Transverse colon (tissue), 4 donors: ENCODE measurements at regions not wholly inside any gene's neighbourhood (a gene's known extent, or its start where the extent isn't known, plus 50 kb on each side); places are given as distances from the start of the nearest gene placed in this dataset.

Source experiments
- DNase-seq: peaks from one replicate; pipeline ENCODE4 v3.0.0-alpha.2; 2019
- H3K27ac ChIP-seq, 4 donors: fragments of 200-600 bp; sonication (generic); 2 replicates each; pipeline ENCODE4 v1.5.1; 2016 to 2018; ENCODE audit warnings: inconsistent platforms in 4 of 4
- H3K27me3 ChIP-seq: fragments of 200-600 bp; sonication (generic); 2 replicates; pipeline ENCODE4 v1.5.1; 2017; ENCODE audit warnings: inconsistent platforms
- H3K36me3 ChIP-seq, 4 donors: fragments of 200-600 bp; sonication (generic); 2 replicates each; pipeline ENCODE4 v1.5.1; 2017 to 2019; ENCODE audit warnings: inconsistent platforms in 4 of 4
- H3K4me1 ChIP-seq, 4 donors: fragments of 200-600 bp; sonication (generic); 2 replicates each; pipeline ENCODE4 v1.5.1; 2017 to 2020; ENCODE audit warnings: inconsistent platforms in 4 of 4
- H3K4me3 ChIP-seq, 4 donors: fragments of 200-600 bp; sonication (generic); 1 replicate in 1 of 4; 2 replicates in 3 of 4; pipeline versions ENCODE4 v1.5.1 to v1.6.1; 2017 to 2019; ENCODE audit warnings: inconsistent platforms in 4 of 4
- H3K9me3 ChIP-seq, 2 donors: fragments of 200-600 bp; sonication (generic); 2 replicates each; pipeline ENCODE4 v1.5.1; 2017 to 2019; ENCODE audit warnings: inconsistent platforms in 2 of 2
- EP300 ChIP-seq: sonication (generic); formaldehyde crosslinking; IDR thresholded peaks from one replicate; pipeline ENCODE4 v1.6.1; 2017; ENCODE audit warnings: antibody characterized with exemption, low read depth
- POLR2A ChIP-seq: fragments of 450-650 bp; IDR thresholded peaks from one replicate; pipeline ENCODE4 v1.6.1; 2016; ENCODE audit warnings: antibody characterized with exemption, mild to moderate bottlenecking, moderate library complexity
- POLR2AphosphoS5 ChIP-seq, 3 donors: sonication (generic); formaldehyde crosslinking; IDR thresholded peaks; one replicate each; pipeline ENCODE4 v1.6.1; 2016; ENCODE audit warnings: antibody characterized with exemption in 3 of 3
- WGBS, 2 donors: methylation state at CpG; one replicate each; pipeline ENCODE4 v1.1.5; 2018; ENCODE audit warnings: low coverage in 1 of 2; 5-methylcytosine and 5-hydroxymethylcytosine counted together
- in situ Hi-C, 4 donors: fragments of 200-750 bp; cut with MboI; loops; one replicate each; pipeline versions ENCODE4 v1.15.0 to v1.15.1; 2017; ENCODE audit warnings: low sequenced_read_pairs in 3 of 4, low pct_ligation_motif_present in 1 of 4, low pct_unique_long_range_greater_than_20kb in 1 of 4
- intact Hi-C: fragments of 100-400 bp; cut with DNase I; formaldehyde crosslinking; loops from one replicate; pipeline ENCODE4 v1.15.1; 2023; ENCODE audit warnings: low total_unique reads
- TF ChIP-seq, protein P1 (sequence below), 5 experiments: fragments of 200-600 bp in 3 of 5; fragments of 450-650 bp in 2 of 5; sonication (generic) in 3 of 5; IDR thresholded peaks; 1 replicate in 2 of 5; 2 replicates in 3 of 5; pipeline ENCODE4 v1.5.1; 2016 to 2017; ENCODE audit warnings: antibody characterized with exemption in 5 of 5, inconsistent platforms in 3 of 5, mild to moderate bottlenecking in 2 of 5, moderate library complexity in 1 of 5

DNA sequence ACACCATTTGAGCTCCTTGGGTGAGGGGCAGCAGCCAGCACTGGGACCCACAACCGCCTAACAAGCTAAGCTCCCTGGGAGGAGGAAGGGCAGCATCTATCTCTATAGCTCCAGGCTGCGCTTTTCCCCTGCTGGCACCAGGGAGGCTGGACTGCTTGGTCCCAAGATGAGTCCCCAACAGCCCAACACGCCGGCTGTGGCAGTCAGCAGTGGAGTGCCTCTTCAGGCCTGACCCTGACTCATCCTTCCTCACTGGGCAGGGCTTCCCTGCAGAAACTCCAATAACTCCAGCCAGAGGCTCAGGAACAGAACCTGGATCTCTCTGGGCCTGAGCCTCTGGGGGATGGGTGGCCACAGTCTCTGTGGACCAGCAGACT, 113.7 kb upstream of the ADAMTS16 start:
- H3K4me3 ChIP-seq: no peak overlapping the region
- in situ Hi-C loops (no loop called here), intact Hi-C loops (no loop called here)
- no peak overlapping the region for H3K27ac ChIP-seq
- H3K9me3 ChIP-seq: no peaks in the 10 kb centered on the region
- 87% methylated on average over 4 of the region's 4 CpGs; no CpG with 5 or more reads in 1 of the 2 donors for WGBS, 2 donors
- no peaks in the 10 kb centered on the region for H3K27me3 ChIP-seq
- no peaks in the 10 kb centered on the region for H3K36me3 ChIP-seq
- H3K4me1 ChIP-seq: no peaks in the 10 kb centered on the region
- TF ChIP-seq POLR2A: no peak
- TF ChIP-seq POLR2AphosphoS5 (IDR thresholded peaks at IDR 0.05): no peak
- TF ChIP-seq EP300: no peak
- TF ChIP-seq, protein P1, sequence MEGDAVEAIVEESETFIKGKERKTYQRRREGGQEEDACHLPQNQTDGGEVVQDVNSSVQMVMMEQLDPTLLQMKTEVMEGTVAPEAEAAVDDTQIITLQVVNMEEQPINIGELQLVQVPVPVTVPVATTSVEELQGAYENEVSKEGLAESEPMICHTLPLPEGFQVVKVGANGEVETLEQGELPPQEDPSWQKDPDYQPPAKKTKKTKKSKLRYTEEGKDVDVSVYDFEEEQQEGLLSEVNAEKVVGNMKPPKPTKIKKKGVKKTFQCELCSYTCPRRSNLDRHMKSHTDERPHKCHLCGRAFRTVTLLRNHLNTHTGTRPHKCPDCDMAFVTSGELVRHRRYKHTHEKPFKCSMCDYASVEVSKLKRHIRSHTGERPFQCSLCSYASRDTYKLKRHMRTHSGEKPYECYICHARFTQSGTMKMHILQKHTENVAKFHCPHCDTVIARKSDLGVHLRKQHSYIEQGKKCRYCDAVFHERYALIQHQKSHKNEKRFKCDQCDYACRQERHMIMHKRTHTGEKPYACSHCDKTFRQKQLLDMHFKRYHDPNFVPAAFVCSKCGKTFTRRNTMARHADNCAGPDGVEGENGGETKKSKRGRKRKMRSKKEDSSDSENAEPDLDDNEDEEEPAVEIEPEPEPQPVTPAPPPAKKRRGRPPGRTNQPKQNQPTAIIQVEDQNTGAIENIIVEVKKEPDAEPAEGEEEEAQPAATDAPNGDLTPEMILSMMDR (IDR thresholded peaks at IDR 0.05): no peak
- no peak for DNase-seq

GRCh38 chr5:5031665-5032064, 108.5 kb upstream of the ADAMTS16 start:
- no peak for TF ChIP-seq POLR2A
- no peak for TF ChIP-seq POLR2AphosphoS5 (IDR thresholded peaks at IDR 0.05)
- no peak for TF ChIP-seq EP300
- TF ChIP-seq, protein P1 (IDR thresholded peaks at IDR 0.05): no peak
- H3K4me3 ChIP-seq: no peak overlapping the region
- H3K27me3 ChIP-seq: no peaks in the 10 kb centered on the region
- no peak for DNase-seq
- in situ Hi-C loops: no loop called here
- no peaks in the 10 kb centered on the region for H3K4me1 ChIP-seq
- 63 to 67% methylated on average over 4 to 6 of the region's 6 CpGs for WGBS, 2 donors
- H3K9me3 ChIP-seq: no peaks in the 10 kb centered on the region
- H3K27ac ChIP-seq: no peak overlapping the region
- H3K36me3 ChIP-seq: no peaks in the 10 kb centered on the region
- intact Hi-C loops: no loop called here

GRCh38 chr5:5037674-5038073, 102.5 kb upstream of the ADAMTS16 start:
- no peaks in the 10 kb centered on the region for H3K9me3 ChIP-seq
- intact Hi-C loops (no loop called here), in situ Hi-C loops (no loop called here)
- no peaks in the 10 kb centered on the region for H3K4me1 ChIP-seq
- no peak for DNase-seq
- no peaks in the 10 kb centered on the region for H3K36me3 ChIP-seq
- H3K27ac ChIP-seq: no peak overlapping the region
- TF ChIP-seq EP300 (no peak), POLR2AphosphoS5 (IDR thresholded peaks at IDR 0.05) (no peak), POLR2A (no peak)
- TF ChIP-seq, protein P1 (IDR thresholded peaks at IDR 0.05): no peak
- WGBS, 2 donors: 43 to 50% methylated on average over 1 of the region's 1 CpG
- H3K4me3 ChIP-seq: no peak overlapping the region
- no peaks in the 10 kb centered on the region for H3K27me3 ChIP-seq

DNA sequence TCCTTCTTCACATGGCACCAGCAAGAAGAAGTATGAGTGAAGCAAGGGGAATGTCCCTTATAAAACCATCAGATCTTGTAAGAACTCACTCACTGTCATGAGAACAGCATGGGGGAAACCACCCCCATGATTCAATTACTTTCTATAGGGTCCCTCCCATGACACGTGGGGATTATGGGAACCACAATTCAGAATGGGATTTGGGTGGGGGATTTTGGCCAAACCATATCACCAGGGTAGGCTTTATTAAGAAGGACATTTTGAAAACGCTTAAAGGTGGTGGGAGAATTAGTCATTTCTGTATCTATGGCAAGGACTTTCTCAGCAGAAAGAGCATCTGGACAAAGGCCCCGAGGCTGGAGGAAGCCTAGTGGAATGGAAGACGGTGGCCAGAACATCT, 100.2 kb upstream of the ADAMTS16 start:
- Histone ChIP-seq H3K27ac (no peak overlapping the region), H3K36me3 (no peaks in the 10 kb centered on the region), H3K4me3 (no peak overlapping the region), H3K27me3 (no peaks in the 10 kb centered on the region), H3K9me3 (no peaks in the 10 kb centered on the region), H3K4me1 (no peaks in the 10 kb centered on the region)
- 50 to 65% methylated on average over 2 to 4 of the region's 4 CpGs for WGBS, 2 donors
- in situ Hi-C loops: no loop called here
- no peak for DNase-seq
- intact Hi-C loops: no loop called here
- TF ChIP-seq POLR2A (no peak), POLR2AphosphoS5 (IDR thresholded peaks at IDR 0.05) (no peak), EP300 (no peak)
- TF ChIP-seq, protein P1 (IDR thresholded peaks at IDR 0.05): no peak
